ENCODE measurements at regions not wholly inside any gene's neighbourhood (a gene's known extent, or its start where the extent isn't known, plus 50 kb on each side); places are given as distances from the start of the nearest gene placed in this dataset.

- no peak for TF ChIP-seq CTCF (IDR thresholded peaks at IDR 0.05; ENCODE audit: unreplicated experiment)
- Mint-ChIP-seq H3K4me1 (ENCODE audit: insufficient read depth, unreplicated experiment) (peaks cover 36% of the 10 kb centered on the region), H3K36me3 (ENCODE audit: insufficient read depth, unreplicated experiment) (peaks cover 12% of the 10 kb centered on the region), H3K4me3 (ENCODE audit: unreplicated experiment) (no peak overlapping the region), H3K27me3 (ENCODE audit: insufficient read depth, unreplicated experiment) (no peaks in the 10 kb centered on the region), H3K9me3 (ENCODE audit: unreplicated experiment) (no peaks in the 10 kb centered on the region), H3K27ac (ENCODE audit: low read depth, unreplicated experiment) (no peak overlapping the region)
- no peak for DNase-seq (ENCODE audit: unreplicated experiment)
- BruUV-seq (replicated peaks): no TSS peak
- intact Hi-C loops (cut with micrococcal nuclease): no loop called here
- CTCF ChIA-PET: no interaction called here
- POLR2A ChIA-PET: interaction anchor here (1.0 kb wide), 1 partner anchor 38 kb away, joined by 4 read pairs; no protein-coding TSS in a partner anchor
Measured at GRCh38 chr10:47184724-47185330, 115.2 kb upstream of the GDF10 start.

DNA sequence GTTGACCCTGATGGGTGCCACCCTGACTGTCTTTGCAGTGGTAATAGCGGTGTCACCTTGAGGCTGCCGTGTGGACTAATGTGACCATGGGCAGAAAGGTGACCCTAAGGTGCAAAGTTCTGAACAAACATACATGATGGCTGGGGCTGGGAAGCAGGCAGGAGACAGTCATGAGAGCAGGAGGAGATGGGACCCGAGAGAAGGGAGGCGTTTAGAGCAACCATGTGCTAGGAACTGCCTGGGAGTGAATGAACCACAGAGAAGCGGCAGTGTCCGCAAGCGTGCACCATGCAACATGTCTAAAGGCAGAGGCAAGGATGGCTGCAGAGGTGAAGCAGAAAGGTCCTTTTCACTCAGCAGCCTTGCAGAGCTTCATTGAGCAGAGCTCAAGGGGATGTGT lies 113.1 kb upstream of the GDF10 start:
- Mint-ChIP-seq H3K36me3 (ENCODE audit: insufficient read depth, unreplicated experiment) (peaks cover 12% of the 10 kb centered on the region), H3K27me3 (ENCODE audit: insufficient read depth, unreplicated experiment) (no peaks in the 10 kb centered on the region), H3K9me3 (ENCODE audit: unreplicated experiment) (no peaks in the 10 kb centered on the region), H3K4me1 (ENCODE audit: insufficient read depth, unreplicated experiment) (peaks cover 43% of the 10 kb centered on the region), H3K4me3 (ENCODE audit: unreplicated experiment) (no peak overlapping the region), H3K27ac (ENCODE audit: low read depth, unreplicated experiment) (no peak overlapping the region)
- intact Hi-C loops (cut with micrococcal nuclease): no loop called here
- ChIA-PET POLR2A (no interaction called here), CTCF (no interaction called here)
- BruUV-seq (replicated peaks): no TSS peak
- TF ChIP-seq CTCF (IDR thresholded peaks at IDR 0.05; ENCODE audit: unreplicated experiment): no peak
- DNase-seq (ENCODE audit: unreplicated experiment): no peak

DNA sequence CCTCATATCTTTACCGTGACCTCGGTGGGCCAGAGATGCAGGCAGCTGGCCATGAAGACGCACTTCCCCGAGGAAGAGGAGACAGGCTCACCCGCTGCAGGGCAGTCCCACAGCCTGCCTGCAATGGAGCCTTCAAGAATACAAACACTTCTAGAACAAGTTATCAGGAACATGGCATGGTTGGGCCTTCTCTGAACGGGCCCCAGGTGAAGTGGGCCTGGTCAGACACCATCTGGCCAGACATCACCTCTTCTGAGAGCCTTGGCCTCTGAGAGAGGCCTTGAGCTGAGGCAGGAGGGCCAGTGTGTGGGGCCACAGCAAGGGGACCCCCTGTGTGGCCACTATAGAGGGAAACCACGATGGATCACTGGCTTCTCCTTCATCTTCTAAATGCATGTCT lies 112.4 kb upstream of the GDF10 start:
- Mint-ChIP-seq H3K4me3 (ENCODE audit: unreplicated experiment) (no peak overlapping the region), H3K27me3 (ENCODE audit: insufficient read depth, unreplicated experiment) (no peaks in the 10 kb centered on the region), H3K4me1 (ENCODE audit: insufficient read depth, unreplicated experiment) (peaks cover 37% of the 10 kb centered on the region), H3K27ac (ENCODE audit: low read depth, unreplicated experiment) (no peak overlapping the region), H3K36me3 (ENCODE audit: insufficient read depth, unreplicated experiment) (peaks cover 12% of the 10 kb centered on the region), H3K9me3 (ENCODE audit: unreplicated experiment) (no peaks in the 10 kb centered on the region)
- POLR2A ChIA-PET: no interaction called here
- CTCF ChIA-PET: no interaction called here
- no peak for DNase-seq (ENCODE audit: unreplicated experiment)
- TF ChIP-seq CTCF (IDR thresholded peaks at IDR 0.05; ENCODE audit: unreplicated experiment): no peak
- no TSS peak for BruUV-seq (replicated peaks)
- intact Hi-C loops (cut with micrococcal nuclease): no loop called here

- intact Hi-C loops (cut with micrococcal nuclease): no loop called here
- no peak overlapping the region for H3K27ac Mint-ChIP-seq (ENCODE audit: low read depth, unreplicated experiment)
- ChIA-PET CTCF (no interaction called here), POLR2A (no interaction called here)
- H3K4me1 Mint-ChIP-seq (ENCODE audit: insufficient read depth, unreplicated experiment): peaks cover 37% of the 10 kb centered on the region
- H3K36me3 Mint-ChIP-seq (ENCODE audit: insufficient read depth, unreplicated experiment): peaks cover 12% of the 10 kb centered on the region
- no peaks in the 10 kb centered on the region for H3K27me3 Mint-ChIP-seq (ENCODE audit: insufficient read depth, unreplicated experiment)
- no peak overlapping the region for H3K4me3 Mint-ChIP-seq (ENCODE audit: unreplicated experiment)
- no peak for DNase-seq (ENCODE audit: unreplicated experiment)
- H3K9me3 Mint-ChIP-seq (ENCODE audit: unreplicated experiment): no peaks in the 10 kb centered on the region
- no TSS peak for BruUV-seq (replicated peaks)
- no peak for TF ChIP-seq CTCF (IDR thresholded peaks at IDR 0.05; ENCODE audit: unreplicated experiment)
Measured at GRCh38 chr10:47188156-47188555, 111.8 kb upstream of the GDF10 start.
